ENCODE measurements at regions not wholly inside any gene's neighbourhood (a gene's known extent, or its start where the extent isn't known, plus 50 kb on each side); places are given as distances from the start of the nearest gene placed in this dataset.
"Not testable (repeated sequence)": the region's sequence is repeated elsewhere in the genome, so short reads cannot be mapped to it uniquely, and the experiment has no call there.

DNA sequence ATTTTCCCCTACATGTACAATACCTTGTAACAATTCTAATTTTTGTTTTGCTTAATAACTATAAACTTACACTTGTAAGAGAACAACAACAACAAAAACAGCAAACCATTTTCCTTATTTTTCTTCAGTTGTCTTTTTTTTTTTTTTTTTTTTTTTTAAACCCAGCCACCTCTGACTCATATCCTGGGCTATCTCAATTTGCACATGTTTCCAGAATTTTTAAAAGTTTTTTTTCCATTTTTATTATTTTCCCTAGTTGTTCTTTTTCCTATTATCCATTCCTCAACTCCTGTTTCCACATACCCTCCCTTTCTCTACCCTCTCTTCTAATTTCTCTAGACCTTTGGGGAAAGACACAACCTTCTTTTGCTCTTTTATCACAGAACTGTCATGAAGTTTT, 112.5 kb downstream of the EFEMP1 start:
- in situ Hi-C loops (cut with HindIII; ENCODE audit: low sequenced_read_pairs), result no loop called here

DNA sequence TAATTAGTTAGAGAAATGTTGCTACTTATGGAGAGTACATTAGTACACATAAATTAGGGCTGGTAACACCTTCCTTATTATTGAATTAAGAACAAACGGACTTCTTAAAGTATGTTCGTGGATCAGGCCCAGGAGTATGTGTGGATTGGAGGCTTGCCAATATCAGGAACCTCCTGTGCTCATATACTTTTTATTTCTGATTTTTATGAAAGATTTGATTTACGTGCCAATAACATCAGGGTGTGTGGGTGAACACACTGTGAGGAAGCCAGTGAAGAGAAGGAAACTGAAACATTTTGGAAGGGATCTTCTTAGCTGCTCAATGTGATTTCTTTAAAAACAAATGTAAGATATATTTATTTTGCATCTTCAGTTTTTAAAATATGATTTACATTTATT, 113.0 kb downstream of the EFEMP1 start:
- in situ Hi-C loops (cut with HindIII; ENCODE audit: low sequenced_read_pairs), result no loop called here

DNA sequence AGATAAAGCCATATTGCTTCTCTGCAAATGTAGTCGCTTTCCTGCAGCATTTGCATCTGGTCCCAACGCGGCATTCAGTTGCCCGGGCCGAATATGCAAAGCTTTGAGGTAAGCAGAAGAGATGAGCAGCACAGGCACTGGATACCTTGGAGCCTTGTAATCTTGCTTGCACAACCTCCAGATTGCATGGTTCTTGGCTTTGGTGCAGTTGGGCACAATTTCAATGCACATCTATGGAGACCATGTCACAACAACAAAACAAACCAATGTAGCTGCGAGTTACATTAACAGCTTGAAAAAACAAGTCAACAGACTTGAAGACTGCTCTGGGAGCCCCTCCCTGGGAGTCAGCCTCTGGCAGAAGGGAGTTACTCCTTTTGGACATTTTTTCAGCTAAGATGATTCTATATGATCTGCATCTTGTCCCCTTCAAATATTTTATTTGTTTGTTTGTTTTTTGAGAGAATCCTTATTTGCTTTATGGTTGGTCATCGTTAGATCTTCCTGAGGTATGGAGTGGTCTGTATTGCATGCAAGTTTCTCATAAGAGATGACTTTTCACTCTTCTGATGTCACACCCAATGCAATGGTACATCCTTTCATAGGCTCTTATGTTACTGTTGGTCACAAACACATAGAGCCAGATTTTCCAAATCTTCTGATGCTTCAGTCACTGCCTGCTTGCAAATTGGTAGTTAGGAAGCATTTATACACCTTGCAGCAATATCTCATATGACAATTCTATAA, 113.5 kb downstream of the EFEMP1 start:
- in situ Hi-C loops (cut with HindIII; ENCODE audit: low sequenced_read_pairs), result no loop called here

DNA sequence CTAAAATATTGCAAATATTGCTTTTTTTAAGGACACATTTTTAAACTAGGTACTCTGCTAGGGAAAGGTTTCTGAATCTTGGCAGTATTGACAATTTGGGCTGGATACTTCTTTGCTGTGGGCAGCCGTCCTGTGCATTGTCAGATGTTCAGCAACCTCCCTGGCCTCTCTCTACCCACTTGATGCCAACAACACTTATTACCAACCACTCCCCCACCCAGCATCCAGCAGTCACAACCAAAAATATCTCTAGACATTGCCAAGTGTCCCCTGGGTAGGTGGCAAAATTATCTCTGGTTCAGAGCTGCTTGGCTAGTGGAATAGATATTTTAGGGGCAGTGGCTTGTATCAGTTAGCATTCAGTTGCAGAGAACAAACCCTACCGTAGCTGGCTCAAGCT, 114.3 kb upstream of the PNPT1 start:
- in situ Hi-C loops (cut with HindIII; ENCODE audit: low sequenced_read_pairs), result no loop called here

DNA sequence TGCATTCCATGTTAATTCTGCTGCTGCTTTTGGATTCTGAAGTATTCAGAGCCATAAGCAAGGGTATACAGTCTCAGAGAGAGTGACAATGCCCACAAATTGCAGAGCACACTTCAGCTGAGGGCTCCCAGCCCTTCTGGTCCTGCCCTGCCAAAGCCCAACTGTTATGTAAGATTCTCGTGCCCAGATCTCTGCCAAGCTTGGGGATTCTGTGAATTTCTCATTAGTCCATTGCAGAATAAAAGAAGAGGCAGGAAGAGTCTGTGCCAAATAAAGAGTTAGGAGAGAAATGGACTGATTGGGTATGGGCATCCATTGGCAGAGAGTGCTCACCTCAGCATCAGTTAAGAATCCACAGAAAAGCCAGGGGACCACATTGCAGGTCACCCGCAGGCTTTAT, 112.0 kb upstream of the PNPT1 start:
- in situ Hi-C loops (cut with HindIII; ENCODE audit: low sequenced_read_pairs), result no loop called here

DNA sequence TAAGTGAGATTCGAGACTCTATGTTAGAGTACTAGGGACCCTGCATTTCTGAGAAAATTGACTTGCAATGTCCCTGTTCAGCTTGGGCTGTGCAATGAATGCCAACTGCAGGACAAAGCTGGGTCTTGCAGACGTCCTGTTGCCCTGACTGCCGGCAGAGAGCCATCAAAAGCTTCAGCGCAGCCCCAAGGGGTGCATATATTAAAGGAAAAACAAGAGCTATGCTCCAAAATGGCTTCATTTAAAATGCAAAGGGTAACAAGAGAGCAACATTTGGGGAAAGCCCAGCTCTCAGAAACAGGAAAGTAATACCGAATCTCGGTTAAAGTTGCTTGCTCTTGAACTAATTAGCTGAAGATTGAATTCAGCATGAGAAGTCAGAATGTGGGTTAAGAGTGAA, 110.9 kb upstream of the PNPT1 start:
- in situ Hi-C loops (cut with HindIII; ENCODE audit: low sequenced_read_pairs), result no loop called here

DNA sequence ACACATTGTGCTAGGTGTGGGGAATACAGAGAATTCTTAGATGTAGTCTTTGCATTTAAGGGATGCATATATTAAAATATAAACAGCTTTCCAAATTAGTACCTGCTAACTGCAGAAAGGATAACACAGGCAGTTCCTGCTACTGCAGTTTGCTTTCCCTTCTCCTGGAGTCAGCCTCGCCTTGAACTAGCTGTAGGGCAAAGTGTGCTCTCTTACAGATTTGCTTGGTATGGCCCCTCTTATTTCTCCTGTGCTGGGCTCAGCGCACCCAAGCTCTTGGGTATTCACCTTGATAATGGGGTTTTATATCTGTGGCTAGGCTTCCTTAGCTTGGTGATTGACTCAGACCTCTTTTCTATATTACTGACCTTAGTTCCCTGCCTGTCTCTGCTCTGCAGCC, 108.4 kb upstream of the PNPT1 start:
- in situ Hi-C loops (cut with HindIII; ENCODE audit: low sequenced_read_pairs), result no loop called here

DNA sequence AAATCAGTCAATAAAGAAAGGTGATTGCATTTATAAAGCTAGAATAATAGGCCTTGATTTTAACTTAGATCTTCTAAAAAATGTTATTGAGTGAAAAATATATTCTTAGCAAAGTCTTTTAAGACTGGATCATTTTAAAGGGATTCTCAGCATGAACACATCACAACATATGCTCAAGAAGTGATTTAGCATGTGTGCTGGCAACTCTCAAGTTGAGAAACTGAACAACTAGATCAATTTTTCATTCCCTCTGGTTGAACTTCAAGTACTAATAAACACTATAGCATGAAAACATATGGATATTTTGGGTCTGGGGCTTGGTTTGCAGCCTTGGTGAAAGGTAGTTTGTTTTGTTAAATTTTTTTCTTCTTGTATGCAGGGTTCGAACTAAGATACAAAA, 107.8 kb upstream of the PNPT1 start:
- in situ Hi-C loops (cut with HindIII; ENCODE audit: low sequenced_read_pairs), result no loop called here

DNA sequence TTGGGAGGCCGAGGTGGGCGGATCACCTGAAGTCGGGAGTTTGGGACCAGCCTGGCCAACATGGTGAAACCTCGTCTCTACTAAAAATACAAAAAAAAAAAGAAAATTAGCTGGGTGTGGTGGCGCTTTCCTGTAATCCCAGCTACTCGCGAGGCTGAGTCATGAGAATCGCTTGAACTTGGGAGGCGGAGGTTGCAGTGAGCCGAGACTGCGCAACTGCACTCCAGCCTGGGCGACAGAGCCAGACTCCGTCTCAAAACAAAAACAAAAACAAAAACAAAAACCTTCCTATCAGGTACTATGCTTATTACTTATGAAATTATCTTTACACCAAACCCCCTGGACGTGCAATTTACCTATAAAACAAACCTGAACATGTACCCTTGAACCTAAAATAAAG, 106.0 kb upstream of the PNPT1 start:
- in situ Hi-C loops (cut with HindIII; ENCODE audit: low sequenced_read_pairs), result not testable (repeated sequence)

DNA sequence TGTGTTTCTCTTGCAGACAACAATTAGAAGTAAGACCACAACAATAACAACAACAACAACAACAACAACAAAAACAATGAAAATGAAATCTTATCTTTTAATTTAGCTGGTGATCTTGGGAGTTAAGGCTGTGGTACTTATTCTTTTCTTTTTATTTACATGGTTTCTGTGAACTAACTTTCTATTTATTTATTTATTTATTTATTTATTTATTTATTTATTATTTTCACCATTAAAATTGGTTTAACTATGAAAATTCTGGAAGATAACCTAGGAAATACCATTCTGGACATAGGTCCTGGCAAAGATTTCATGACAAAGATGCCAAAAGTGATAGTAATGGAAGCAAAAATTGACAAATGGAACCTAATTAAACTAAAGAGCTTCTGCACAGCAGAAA, 102.5 kb upstream of the PNPT1 start:
- in situ Hi-C loops (cut with HindIII; ENCODE audit: low sequenced_read_pairs), result no loop called here

DNA sequence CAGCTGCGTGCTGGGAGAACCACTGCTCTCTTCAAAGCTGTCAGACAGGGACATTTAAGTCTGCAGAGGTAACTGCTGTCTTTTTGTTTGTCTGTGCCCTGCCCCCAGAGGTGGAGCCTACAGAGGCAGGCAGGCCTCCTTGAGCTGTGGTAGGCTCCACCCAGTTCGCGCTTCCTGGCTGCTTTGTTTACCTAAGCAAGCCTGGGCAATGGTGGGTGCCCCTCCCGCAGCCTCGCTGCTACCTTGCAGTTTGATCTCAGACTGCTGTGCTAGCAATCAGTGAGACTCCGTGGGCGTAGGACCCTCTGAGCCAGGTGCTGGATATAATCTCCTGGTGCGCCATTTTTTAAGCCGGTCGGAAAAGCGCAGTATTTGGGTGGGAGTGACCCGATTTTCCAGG, 100.0 kb upstream of the PNPT1 start:
- in situ Hi-C loops (cut with HindIII; ENCODE audit: low sequenced_read_pairs), result not testable (repeated sequence)

DNA sequence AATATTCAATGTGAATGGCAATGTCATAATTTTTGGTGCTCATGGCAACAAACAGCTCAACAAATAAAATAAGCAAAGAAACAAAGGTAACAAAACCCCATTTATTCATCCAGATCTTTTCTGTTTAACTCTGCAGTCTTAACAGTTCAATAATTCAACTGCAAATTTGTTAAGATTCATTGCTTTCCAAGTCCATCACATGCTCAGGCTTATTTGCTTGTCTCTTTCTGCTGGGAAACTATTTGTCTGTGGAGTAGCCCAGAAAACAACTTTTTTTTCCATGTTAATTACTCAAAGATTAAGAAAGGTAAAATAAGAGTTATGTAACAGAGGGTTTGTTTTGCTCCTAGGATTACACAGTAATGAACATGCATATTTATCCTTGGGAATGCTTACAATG, 92.6 kb upstream of the PNPT1 start:
- in situ Hi-C loops (cut with HindIII; ENCODE audit: low sequenced_read_pairs), result no loop called here

DNA sequence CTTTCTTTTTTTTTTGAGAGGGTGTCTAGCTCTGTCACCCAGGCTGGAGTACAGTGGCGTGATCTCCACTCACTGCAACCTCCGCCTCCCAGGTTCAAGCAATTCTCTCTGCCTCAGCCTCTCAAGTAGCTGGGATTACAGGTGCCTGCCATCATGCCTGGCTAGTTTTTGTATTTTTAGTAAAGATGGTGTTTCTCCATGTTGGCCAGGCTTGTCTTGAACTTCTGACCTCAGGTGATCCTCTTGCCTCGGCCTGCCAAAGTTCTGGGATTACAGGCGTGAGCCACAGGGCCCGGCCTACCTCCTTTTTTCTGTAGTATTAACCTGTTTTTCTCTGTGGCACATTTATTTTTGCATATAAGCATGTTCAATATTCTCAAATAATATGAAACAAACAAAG, 90.1 kb upstream of the PNPT1 start:
- in situ Hi-C loops (cut with HindIII; ENCODE audit: low sequenced_read_pairs), result loop anchor here (5.0 kb wide), 1 partner anchor 66 kb away; no protein-coding TSS in a partner anchor

DNA sequence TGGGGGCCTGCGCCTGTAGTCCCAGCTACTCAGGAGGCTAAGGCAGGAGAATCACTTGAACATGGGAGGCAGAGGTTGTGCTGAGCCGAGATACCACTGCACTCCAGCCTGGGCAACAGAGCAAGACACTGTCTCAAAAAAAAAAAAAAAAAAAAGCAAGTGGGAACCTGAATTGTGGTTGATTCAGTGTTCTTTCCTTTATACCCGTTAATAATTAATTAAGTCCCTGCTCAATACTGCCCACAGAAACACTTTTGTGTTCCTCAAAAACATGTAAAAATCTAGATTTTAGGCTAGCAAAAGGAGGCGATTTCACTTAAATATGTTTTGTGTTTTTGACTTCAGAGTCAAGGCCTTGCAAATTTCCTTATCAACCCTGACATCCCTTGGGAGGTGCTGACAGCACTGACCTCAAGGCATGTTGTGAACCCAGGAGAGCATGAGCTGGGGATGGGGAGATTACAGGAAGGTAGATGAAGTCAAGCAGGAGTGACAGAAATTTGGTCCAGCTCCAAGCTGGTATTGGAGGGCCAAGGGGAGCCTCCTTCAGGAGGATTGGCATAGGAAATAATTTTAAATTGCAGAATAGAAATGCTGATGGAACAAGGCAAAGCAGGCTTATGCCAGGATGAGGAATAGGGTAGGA, 89.0 kb upstream of the PNPT1 start:
- in situ Hi-C loops (cut with HindIII; ENCODE audit: low sequenced_read_pairs), result loop anchor here (5.0 kb wide), 1 partner anchor 65 kb away; no protein-coding TSS in a partner anchor

DNA sequence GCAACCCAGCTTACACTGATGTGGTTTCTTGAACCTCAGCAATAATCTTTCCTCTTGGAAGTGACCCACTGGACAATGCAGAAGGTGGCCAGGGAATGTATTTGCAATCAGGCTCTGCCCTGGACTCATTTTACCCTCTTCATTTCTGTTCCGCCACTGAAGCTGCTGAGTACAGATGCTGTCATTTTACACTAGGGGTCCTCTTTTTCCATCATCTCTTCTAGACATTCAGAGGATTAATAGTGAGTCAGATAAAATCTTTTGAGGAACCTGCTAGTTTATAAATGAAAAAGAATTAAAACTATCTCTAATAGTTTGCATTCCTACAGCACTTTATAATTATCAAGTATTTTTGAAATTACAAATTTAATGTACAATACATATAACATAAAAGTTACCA, 87.9 kb upstream of the PNPT1 start:
- in situ Hi-C loops (cut with HindIII; ENCODE audit: low sequenced_read_pairs), result loop anchor here (5.0 kb wide), 1 partner anchor 64 kb away; no protein-coding TSS in a partner anchor

DNA sequence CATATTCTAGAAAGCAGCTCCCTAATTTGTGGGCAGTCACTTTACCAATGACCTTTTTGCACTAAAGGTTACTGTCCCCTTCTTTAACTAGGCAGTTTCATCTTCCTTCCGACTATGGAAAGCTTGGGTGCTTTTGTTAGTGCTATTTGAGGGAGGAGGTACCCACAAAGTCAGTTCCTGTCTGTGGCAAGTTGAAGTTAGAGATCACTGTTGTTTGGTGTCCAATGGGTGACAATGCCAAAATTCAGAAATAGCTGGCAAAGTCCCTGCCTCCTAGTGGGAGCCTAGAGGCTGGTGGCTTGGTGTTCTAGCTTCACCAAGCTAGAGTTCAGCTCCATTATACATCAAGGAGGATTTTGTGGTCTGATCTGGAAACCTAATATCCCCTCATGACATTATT, 87.1 kb upstream of the PNPT1 start:
- in situ Hi-C loops (cut with HindIII; ENCODE audit: low sequenced_read_pairs), result loop anchor here (5.0 kb wide), 1 partner anchor 63 kb away; no protein-coding TSS in a partner anchor

DNA sequence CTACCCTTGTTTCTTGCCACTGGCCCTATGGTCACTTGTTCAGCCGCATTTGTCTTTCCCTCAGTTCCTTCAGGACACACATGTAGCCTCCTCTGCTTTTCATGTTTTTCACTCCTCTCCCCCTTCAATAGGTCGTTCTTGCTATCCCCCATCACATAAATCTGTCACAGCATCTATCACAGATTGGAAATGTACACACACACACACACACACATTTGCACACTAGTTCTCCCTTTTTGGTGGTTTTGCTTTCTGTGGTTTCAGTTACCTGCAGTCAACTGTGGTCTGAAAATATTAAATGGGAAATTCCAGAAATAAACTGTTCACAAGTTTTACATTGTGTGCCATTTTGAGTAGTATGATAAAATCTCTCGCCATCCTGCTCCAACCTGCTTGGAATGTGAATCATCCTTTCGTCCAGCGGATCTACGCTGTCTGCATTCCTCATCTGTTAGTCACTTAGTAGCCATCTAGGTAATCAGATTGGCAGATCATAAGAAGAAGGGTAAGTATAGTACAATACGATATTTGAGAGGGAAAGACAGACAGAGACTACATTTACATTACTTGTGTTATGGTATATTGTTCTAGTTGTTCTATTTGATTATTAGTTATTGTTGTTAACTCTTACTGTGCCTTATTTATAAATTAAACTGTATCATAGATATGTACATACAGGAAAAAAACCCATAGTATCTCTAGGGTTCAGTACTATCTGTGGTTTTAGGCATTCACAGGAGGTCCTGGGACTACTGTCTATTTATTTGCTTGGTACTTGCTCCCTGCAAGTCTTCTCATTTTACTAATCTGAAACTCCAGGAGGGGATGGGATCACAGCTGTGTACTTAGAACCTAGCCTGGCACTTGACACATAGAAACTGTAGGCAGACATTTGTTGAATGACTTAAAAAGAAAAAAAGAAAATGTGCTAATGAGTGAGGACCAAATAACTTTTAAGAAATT, 86.1 kb upstream of the PNPT1 start:
- in situ Hi-C loops (cut with HindIII; ENCODE audit: low sequenced_read_pairs), result loop anchor here (5.0 kb wide), 1 partner anchor 62 kb away; no protein-coding TSS in a partner anchor

DNA sequence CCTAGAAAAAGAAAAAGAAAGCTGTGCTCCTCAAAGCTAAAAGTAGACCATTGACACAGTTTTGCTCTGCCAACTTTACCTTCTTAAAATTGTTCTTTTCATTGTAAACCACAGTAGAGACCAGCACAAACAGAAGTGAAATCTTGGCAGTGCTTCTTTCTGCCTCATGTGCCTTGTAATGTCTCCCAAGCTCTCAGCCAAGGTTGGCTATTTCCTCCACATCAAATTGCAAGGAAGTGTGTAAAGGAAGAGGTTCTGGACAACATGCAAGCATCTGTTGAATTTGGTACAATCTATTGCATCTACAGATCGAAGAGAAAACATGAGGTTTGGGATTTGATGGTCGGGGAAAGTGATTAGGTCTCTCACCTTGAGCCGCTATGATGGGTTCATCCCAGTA, 83.3 kb upstream of the PNPT1 start:
- in situ Hi-C loops (cut with HindIII; ENCODE audit: low sequenced_read_pairs), result no loop called here

DNA sequence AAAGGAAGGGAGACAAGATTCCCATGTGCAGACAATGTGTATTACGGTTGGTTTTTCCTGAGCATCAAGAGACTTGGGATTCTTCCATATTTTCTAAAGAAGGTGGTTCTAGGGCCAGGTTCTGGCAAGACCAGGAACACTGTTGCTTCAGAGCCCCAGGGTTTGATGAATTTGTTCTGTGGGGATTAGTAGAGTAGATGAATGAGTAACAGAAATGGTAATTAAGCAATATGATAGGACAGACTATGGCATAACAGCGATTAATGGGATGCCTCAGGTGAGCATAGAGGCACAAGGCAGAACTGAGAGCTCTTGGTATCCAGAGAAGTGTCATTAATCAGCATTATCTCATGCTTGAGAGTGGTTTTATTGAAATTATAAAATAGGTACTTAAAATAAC, 82.8 kb upstream of the PNPT1 start:
- in situ Hi-C loops (cut with HindIII; ENCODE audit: low sequenced_read_pairs), result no loop called here

DNA sequence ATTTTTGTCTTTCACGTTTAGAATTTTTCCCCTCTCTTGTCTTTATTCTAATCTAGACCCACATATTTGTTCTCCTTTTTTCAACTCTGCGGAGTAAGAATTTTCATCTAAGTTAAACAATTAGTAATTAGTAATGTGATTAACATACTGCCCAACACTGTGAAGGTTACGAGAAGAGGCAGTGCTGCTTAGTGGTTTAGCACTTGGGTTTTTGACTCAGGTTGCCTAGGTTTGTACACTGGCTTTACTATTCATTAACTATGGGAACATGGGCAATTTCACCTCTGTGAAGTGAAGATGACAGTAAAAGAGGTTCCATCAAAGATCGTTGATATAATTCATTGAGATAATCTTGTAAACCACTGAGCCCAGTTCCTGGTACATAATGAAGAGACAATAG, 82.2 kb upstream of the PNPT1 start:
- in situ Hi-C loops (cut with HindIII; ENCODE audit: low sequenced_read_pairs), result no loop called here

DNA sequence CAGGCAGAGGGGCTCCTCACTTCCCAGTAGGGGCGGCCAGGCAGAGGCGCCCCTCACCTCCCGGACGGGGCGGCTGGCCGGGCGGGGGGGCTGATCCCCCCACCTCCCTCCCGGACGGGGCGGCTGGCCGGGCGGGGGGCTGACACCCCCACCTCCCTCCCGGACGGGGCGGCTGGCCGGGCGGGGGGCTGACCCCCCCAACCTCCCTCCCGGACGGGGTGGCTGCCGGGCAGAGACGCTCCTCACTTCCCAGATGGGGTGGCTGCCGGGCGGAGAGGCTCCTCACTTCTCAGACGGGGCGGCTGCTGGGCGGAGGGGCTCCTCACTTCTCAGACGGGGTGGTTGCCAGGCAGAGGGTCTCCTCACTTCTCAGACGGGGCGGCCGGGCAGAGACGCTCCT, 80.0 kb upstream of the PNPT1 start:
- in situ Hi-C loops (cut with HindIII; ENCODE audit: low sequenced_read_pairs), result not testable (repeated sequence)

All from endothelial cell of hepatic sinusoid (primary cell).